Hypothalamus (tissue), 51 donors: ENCODE measurements at regions not wholly inside any gene's neighbourhood (a gene's known extent, or its start where the extent isn't known, plus 50 kb on each side); places are given as distances from the start of the nearest gene placed in this dataset.
"Not testable (repeated sequence)": the region's sequence is repeated elsewhere in the genome, so short reads cannot be mapped to it uniquely, and the experiment has no call there.

Experiments used
- DNase-seq, 51 donors: peaks; one replicate each; lab custom pipeline; 2025; lab: John Stamatoyannopoulos, UW

- DNase-seq = no peak
Observed at GRCh38 chr1:181169281-181169865, 80.9 kb downstream of the IER5 start.

DNA sequence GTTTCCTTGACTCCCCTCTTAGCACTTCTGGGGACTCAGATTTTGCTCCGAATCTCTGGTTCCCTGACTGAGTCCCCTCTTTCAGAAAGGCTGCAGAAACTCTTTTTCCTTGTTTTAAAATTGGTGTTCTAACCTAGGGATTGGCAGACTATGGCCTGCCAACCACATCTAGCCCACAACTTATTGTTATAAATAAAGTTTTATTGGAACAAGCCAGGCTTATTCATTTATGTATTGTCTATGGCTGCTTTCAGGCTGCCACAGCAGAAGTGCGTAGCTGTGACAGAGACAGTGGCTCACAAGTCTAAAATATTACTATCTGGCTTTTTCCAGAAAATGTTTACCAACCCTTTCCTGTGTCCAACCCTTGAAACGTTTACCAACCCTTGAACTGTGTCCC is 81.7 kb downstream of the IER5 start:
- DNase-seq = no peak

DNA sequence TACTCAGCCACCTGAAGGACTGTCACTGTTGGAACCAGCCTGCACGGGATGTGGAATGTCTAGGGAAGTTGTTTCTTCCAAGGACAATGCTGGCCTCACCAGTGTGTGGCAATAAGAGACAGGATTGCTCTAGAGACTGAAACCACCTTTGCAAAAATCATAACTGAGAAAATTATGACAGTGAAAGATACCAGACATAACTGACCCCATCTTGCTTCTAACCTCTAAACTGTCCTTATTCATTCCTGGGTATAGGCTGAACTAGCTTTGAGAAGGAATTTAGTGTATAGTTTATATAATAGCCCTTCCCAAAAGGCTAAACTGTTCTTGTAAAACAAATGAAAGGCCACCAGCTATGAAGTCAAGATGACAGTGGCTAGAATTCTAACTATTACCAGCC is 83.6 kb downstream of the IER5 start:
- DNase-seq = no peak

- no peak for DNase-seq
Observed at GRCh38 chr1:181173761-181174447, 85.4 kb downstream of the IER5 start.

DNA sequence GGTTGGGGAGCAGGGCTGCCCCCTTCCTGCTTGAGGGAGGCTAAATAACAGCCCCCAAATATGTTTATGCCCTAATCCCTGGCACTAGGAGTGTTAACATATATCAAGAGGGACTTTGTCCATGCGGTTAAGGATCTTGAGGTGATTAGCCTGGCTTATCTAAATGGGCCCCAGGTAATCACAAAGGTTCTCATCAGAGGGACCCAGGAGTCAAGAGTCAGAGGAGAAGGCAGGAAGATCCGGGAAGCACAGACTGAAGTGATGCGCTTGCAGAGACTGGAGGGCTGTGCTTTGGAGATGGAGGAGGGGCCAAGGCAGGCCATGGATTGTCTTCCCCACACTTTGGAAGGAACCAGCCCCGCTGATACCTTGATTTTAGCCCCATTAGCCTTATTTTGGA is 86.4 kb downstream of the IER5 start:
- no peak for DNase-seq

DNA sequence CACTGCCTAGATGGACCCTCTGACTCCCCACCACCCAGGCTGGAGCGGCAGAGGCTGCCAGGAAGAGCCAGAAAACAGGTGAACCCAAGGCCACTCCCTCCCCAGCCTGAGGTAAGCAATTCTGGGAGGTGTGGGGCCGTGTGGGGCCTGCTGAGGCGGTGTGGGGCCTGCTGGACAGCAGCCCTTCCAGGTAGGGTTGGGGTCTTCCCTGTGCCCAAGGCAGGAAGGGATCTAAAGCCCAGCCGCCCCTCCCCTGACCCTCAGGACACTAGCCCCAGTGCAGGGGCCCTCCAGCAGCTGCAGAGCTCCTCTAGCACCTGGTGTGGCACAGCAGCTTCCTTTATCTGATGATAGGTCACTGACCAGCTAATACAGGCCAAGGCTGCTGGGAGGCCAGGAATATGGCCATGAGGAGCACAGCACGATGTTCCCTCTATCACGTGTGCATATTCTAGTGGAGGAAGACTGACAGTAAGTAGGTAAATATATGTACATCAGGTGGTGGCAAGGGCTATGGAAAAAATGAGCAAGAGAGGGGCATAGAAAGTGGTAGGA is 86.9 kb downstream of the IER5 start:
- no peak for DNase-seq

GRCh38 chr1:181175955-181176354 is 87.5 kb downstream of the IER5 start:
- DNase-seq = no peak

DNA sequence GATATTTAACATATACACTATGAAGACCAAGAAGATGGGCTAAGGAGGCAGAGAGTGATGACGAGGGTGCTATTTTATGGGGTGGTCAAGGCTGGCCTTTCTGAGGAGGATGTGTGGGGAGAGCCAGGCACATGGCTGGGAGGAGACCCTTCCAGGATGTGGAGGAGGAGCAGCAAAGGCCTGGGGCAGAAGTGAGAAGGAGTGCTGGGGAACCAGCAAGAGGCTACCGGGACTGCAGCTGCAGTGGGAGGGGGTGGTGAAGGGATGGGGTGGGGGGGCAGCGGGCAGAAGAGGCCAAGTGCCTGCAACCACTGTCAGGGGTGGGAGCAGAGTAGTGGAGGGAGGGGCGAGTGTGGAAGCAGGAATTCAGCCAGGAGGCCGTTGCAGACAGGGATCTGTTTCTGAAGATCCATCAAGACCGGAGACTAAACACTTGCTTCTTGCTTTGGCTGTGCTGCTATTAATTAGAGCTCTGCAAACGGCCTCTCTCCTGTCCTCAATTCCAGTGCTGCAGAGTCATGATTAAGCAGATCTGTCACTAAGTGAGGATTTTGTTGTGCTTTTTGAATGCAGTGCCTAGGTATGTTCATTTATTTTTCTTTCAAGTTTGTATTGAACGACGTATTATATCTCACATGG is 89.9 kb downstream of the IER5 start:
- DNase-seq = no peak

DNA sequence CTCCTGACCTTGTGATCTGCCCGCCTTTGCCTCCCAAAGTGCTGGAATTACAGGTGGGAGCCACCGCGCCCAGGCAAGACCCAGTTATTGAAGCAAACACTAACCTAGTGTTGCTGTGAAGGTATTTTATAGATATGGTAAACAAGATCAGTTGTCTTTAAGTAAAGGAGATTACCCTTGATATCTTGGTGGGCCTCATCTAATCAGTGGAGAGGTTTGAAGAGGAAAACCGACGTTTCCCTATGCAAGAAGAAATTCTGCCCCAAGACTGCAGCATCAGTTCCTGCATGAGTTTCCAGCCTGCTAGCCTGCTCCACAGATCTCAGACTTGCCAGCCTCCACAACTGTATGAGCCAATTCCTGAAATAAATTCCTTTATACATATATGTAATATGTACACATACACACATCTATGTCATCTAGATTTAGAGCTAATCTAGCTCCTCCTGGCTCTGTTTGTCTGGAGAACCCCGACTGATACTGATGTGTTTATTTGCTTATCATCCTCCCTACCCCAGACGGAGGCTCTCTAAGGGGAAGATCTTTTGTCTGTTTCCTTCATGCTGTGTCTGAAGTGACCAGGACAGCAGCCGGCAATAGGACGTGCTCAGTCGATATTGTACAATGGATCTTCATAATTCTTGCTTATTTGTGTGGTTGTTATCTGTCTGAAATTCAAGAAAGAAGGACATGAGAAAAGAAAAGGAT is 90.9 kb downstream of the IER5 start:
- DNase-seq = no peak

DNA sequence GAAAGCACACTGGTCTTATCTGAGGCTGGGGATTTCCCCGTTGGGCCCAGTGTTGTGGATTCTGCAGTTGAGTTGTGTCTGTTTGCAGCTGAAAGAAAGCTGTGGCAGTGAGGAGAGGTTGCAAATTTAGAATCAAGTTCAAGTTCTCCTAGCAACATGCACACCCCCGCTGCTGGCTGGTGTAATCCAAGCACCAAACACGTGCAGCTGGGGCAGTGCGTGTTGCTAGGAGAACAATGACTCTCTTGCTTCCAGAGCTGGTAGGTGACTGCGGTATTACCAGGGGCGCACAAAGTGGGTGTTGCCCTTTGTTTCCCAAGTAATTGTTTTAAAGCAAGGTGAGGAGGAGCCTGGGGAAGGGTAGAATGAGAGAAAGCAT is 91.5 kb downstream of the IER5 start:
- peak in 40 of 51 donors; percentile 4 to 84 (median 48) for DNase-seq

DNA sequence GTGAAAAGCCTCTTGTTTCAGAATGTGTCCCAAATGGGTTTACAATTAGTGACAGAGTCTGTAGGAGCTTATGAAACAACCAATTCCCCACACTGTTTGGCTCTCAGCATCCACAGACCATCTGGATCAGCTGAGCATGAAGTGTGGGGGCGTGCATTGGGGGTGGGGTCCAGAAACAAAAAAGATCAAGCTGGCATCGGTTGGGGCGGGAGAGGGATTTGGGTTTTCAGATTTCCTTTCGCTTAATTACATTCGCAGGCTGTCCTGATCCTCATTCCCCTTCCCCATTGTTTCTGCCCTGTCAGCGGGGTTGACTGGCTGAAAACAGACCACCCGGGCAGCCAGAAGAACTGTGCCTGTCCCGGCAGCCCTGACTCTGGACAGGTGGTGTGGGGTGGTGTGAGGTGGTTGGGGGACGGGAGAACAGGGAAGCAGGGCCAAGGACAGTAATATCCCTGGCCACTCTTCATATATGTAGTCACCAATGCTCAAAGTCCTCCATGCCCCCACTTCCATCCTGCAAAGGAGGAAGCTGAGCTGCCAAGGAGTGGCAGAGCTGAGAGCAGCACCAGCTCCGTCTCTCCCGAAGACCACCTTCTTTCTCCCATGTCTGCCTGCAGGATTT is 92.0 kb downstream of the IER5 start:
- DNase-seq = peak in 3 of 51 donors; percentile 24 to 80 (median 51)

DNA sequence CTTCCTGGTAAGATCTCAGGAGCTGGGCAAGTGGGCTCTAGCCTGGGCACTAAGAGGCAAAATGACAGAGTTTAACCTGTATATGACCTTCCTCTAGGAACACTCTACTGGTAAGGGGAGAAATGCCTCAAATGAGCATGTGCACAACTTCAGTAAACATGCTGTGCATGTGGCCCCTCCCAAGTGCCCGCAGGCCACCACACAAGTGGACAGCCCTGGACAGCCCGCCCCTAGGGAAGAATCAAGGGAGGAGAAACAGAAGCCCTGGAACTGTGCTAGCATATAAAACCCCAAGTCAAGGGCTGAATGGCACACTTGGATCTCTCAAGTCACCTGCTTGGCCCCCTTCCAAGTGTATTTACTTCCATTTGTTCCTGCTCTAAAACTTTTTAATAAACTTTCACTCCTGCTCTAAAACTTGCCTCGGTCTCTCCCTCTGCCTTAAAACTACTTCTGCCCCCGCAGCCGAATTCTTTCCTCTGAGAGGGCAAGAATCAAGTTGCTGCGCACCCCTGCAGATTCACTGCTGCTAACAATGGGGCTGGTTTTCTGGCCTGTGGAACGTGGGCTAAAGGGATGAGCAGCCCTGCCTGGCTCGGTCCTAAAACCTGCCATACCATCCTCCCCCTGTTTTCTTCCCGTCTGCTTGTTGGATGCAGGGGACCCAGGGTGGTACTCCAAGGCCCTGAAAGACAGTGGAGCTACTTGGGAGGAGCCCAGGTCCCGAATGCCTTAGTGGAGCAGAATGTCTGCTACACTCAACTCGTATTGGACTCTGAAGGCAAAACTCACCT is 93.5 kb downstream of the IER5 start:
- no peak for DNase-seq

- no peak for DNase-seq
Observed at GRCh38 chr1:181184621-181185020, 96.1 kb downstream of the IER5 start.

GRCh38 chr1:181185461-181185860 is 97.0 kb downstream of the IER5 start:
- DNase-seq = no peak

GRCh38 chr1:181186133-181186532 is 97.6 kb downstream of the IER5 start:
- DNase-seq = not testable (repeated sequence)

- DNase-seq = no peak
Observed at GRCh38 chr1:181187337-181188126, 99.0 kb downstream of the IER5 start.

DNA sequence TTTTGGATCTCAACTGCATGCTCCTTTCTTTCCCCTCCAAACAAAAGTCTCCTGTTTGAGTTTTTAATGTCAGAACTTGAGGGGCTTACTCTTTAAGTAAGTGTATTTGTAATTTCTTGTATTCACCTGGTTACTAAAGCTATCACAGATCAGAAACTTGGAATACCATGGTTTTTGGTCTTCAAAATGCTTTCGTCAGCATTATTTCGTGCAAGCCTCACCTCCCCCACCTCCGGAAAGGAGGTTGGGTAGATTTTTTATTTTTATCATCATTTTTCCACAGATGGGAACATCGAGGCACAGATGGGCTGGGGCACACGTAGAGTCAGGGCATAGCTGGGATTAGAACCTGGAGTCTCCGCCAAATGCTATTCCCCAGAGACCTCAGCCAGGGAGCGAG is 100.7 kb downstream of the IER5 start:
- no peak for DNase-seq

- peak in 44 of 51 donors; percentile 6 to 84 (median 36) for DNase-seq
Observed at GRCh38 chr1:181189691-181190363, 101.3 kb downstream of the IER5 start.
